ENCODE measurements at regions not wholly inside any gene's neighbourhood (a gene's known extent, or its start where the extent isn't known, plus 50 kb on each side); places are given as distances from the start of the nearest gene placed in this dataset.

- no peaks in the 10 kb centered on the region for H3K27me3 Mint-ChIP-seq (ENCODE audit: unreplicated experiment)
- no peaks in the 10 kb centered on the region for H3K9me3 Mint-ChIP-seq (ENCODE audit: unreplicated experiment)
- no peaks in the 10 kb centered on the region for H3K4me1 Mint-ChIP-seq (ENCODE audit: unreplicated experiment)
- H3K36me3 Mint-ChIP-seq (ENCODE audit: low read depth, unreplicated experiment): no peaks in the 10 kb centered on the region
- TF ChIP-seq CTCF (IDR thresholded peaks at IDR 0.05; ENCODE audit: unreplicated experiment): no peak
- no peak for DNase-seq (ENCODE audit: low spot score)
- H3K4me3 Mint-ChIP-seq (ENCODE audit: unreplicated experiment): no peak overlapping the region
- H3K27ac Mint-ChIP-seq (ENCODE audit: unreplicated experiment): no peak overlapping the region
Observed at GRCh38 chr14:53790731-53791500, 165.7 kb downstream of the BMP4 start.

GRCh38 chr14:53788566-53788965 lies 168.1 kb downstream of the BMP4 start:
- Mint-ChIP-seq H3K27me3 (ENCODE audit: unreplicated experiment) (no peaks in the 10 kb centered on the region), H3K9me3 (ENCODE audit: unreplicated experiment) (no peaks in the 10 kb centered on the region)

GRCh38 chr14:53786045-53786444 lies 170.6 kb downstream of the BMP4 start:
- H3K36me3 Mint-ChIP-seq (ENCODE audit: low read depth, unreplicated experiment): no peaks in the 10 kb centered on the region
- TF ChIP-seq CTCF (IDR thresholded peaks at IDR 0.05; ENCODE audit: unreplicated experiment): no peak
- no peaks in the 10 kb centered on the region for H3K4me1 Mint-ChIP-seq (ENCODE audit: unreplicated experiment)
- DNase-seq (ENCODE audit: low spot score): no peak
- H3K4me3 Mint-ChIP-seq (ENCODE audit: unreplicated experiment): no peak overlapping the region
- no peaks in the 10 kb centered on the region for H3K27me3 Mint-ChIP-seq (ENCODE audit: unreplicated experiment)
- H3K9me3 Mint-ChIP-seq (ENCODE audit: unreplicated experiment): no peaks in the 10 kb centered on the region
- no peak overlapping the region for H3K27ac Mint-ChIP-seq (ENCODE audit: unreplicated experiment)

More at GRCh38 chr14:53788566-53788965, 168.1 kb downstream of the BMP4 start:
- Mint-ChIP-seq H3K36me3 (ENCODE audit: low read depth, unreplicated experiment) (no peaks in the 10 kb centered on the region), H3K4me3 (ENCODE audit: unreplicated experiment) (no peak overlapping the region), H3K4me1 (ENCODE audit: unreplicated experiment) (no peaks in the 10 kb centered on the region), H3K27ac (ENCODE audit: unreplicated experiment) (no peak overlapping the region)
- DNase-seq (ENCODE audit: low spot score): no peak
- no peak for TF ChIP-seq CTCF (IDR thresholded peaks at IDR 0.05; ENCODE audit: unreplicated experiment)

- H3K27me3 Mint-ChIP-seq (ENCODE audit: unreplicated experiment): no peaks in the 10 kb centered on the region
- H3K9me3 Mint-ChIP-seq (ENCODE audit: unreplicated experiment): no peaks in the 10 kb centered on the region
- no peaks in the 10 kb centered on the region for H3K4me1 Mint-ChIP-seq (ENCODE audit: unreplicated experiment)
- no peak overlapping the region for H3K27ac Mint-ChIP-seq (ENCODE audit: unreplicated experiment)
- no peak for TF ChIP-seq CTCF (IDR thresholded peaks at IDR 0.05; ENCODE audit: unreplicated experiment)
- no peak overlapping the region for H3K4me3 Mint-ChIP-seq (ENCODE audit: unreplicated experiment)
- no peak for DNase-seq (ENCODE audit: low spot score)
- no peaks in the 10 kb centered on the region for H3K36me3 Mint-ChIP-seq (ENCODE audit: low read depth, unreplicated experiment)
Observed at GRCh38 chr14:53784688-53785087, 171.9 kb downstream of the BMP4 start.

GRCh38 chr14:53783256-53783655 lies 173.4 kb downstream of the BMP4 start:
- H3K4me1 Mint-ChIP-seq (ENCODE audit: unreplicated experiment): no peaks in the 10 kb centered on the region
- H3K27ac Mint-ChIP-seq (ENCODE audit: unreplicated experiment): no peak overlapping the region
- no peaks in the 10 kb centered on the region for H3K27me3 Mint-ChIP-seq (ENCODE audit: unreplicated experiment)
- TF ChIP-seq CTCF (IDR thresholded peaks at IDR 0.05; ENCODE audit: unreplicated experiment): no peak
- H3K4me3 Mint-ChIP-seq (ENCODE audit: unreplicated experiment): no peak overlapping the region
- no peak for DNase-seq (ENCODE audit: low spot score)
- no peaks in the 10 kb centered on the region for H3K36me3 Mint-ChIP-seq (ENCODE audit: low read depth, unreplicated experiment)
- H3K9me3 Mint-ChIP-seq (ENCODE audit: unreplicated experiment): no peaks in the 10 kb centered on the region

Measured in endothelial cell (in vitro differentiated cells).